GM23248 (cell line): ENCODE measurements at regions not wholly inside any gene's neighbourhood (a gene's known extent, or its start where the extent isn't known, plus 50 kb on each side); places are given as distances from the start of the nearest gene placed in this dataset.

Experiments
- EZH2 ChIP-seq: fragments of 200-600 bp; sonication (generic); IDR thresholded peaks from 2 replicates; pipeline ENCODE4 v1.6.1; 2018; ENCODE audit warnings: antibody characterized with exemption, mild to moderate bottlenecking; ENCODE audit not compliant: insufficient read depth, poor library complexity, severe bottlenecking
- EZH2phosphoT487 ChIP-seq: fragments of 200-600 bp; sonication (generic); IDR thresholded peaks from 2 replicates; pipeline ENCODE4 v1.6.1; 2018; ENCODE audit warnings: antibody characterized with exemption, moderate library complexity, mild to moderate bottlenecking, low read depth; ENCODE audit not compliant: insufficient read depth

GRCh38 chr5:118193194-118193905 is 795.0 kb downstream of the DTWD2 start:
- no peak for TF ChIP-seq EZH2
- TF ChIP-seq EZH2phosphoT487, result no peak
